NT2/D1 (cell line): ENCODE measurements at regions not wholly inside any gene's neighbourhood (a gene's known extent, or its start where the extent isn't known, plus 50 kb on each side); places are given as distances from the start of the nearest gene placed in this dataset.
"Not testable (repeated sequence)": the region's sequence is repeated elsewhere in the genome, so short reads cannot be mapped to it uniquely, and the experiment has no call there.

ENCODE experiments used
- DNase-seq: peaks from one replicate; pipeline ENCODE4 v3.0.0-alpha.2; 2011; ENCODE audit warnings: low read depth, low spot score
- H3K27me3 ChIP-seq: 2 replicates; pipeline ENCODE4 v1.6.0; 2011; ENCODE audit warnings: mild to moderate bottlenecking; ENCODE audit not compliant: insufficient read length, insufficient read depth
- H3K36me3 ChIP-seq: 2 replicates; pipeline ENCODE4 v1.6.1; 2011; ENCODE audit warnings: mild to moderate bottlenecking, low read length, mixed read lengths; ENCODE audit not compliant: insufficient read depth, insufficient read length
- H3K4me1 ChIP-seq: 2 replicates; pipeline ENCODE4 v1.5.1; 2011; ENCODE audit not compliant: insufficient read depth, insufficient read length
- H3K4me3 ChIP-seq: 2 replicates; pipeline ENCODE4 v1.5.1; 2011; ENCODE audit warnings: low read depth; ENCODE audit not compliant: insufficient read length
- H3K9ac ChIP-seq: 2 replicates; pipeline ENCODE4 v1.6.0; 2011; ENCODE audit warnings: low read depth; ENCODE audit not compliant: insufficient read length
- H3K9me3 ChIP-seq: 2 replicates; pipeline ENCODE4 v1.5.1; 2011; ENCODE audit warnings: mild to moderate bottlenecking, low read length; ENCODE audit not compliant: insufficient read depth
- SUZ12 ChIP-seq: IDR thresholded peaks from 2 replicates; pipeline ENCODE4 v1.6.1; 2011; ENCODE audit not compliant: insufficient read length, insufficient read depth; ENCODE audit errors: extremely low read depth
- YY1 ChIP-seq: IDR thresholded peaks from 2 replicates; pipeline ENCODE4 v1.6.1; 2011; ENCODE audit not compliant: insufficient read length, insufficient read depth
- ZNF274 ChIP-seq: IDR thresholded peaks from 2 replicates; pipeline ENCODE4 v1.6.1; 2011; ENCODE audit warnings: mild to moderate bottlenecking, low read depth, low read length

- Histone ChIP-seq H3K27me3 (no peaks in the 10 kb centered on the region), H3K9ac (no peak overlapping the region), H3K4me3 (no peak overlapping the region), H3K9me3 (no peaks in the 10 kb centered on the region), H3K36me3 (no peaks in the 10 kb centered on the region), H3K4me1 (peaks cover 5% of the 10 kb centered on the region)
- no peak for DNase-seq
- TF ChIP-seq ZNF274, result no peak
- TF ChIP-seq YY1, result no peak
- no peak for TF ChIP-seq SUZ12
Observed at GRCh38 chr12:131283191-131283861, 329.6 kb downstream of the ADGRD1 start.

DNA sequence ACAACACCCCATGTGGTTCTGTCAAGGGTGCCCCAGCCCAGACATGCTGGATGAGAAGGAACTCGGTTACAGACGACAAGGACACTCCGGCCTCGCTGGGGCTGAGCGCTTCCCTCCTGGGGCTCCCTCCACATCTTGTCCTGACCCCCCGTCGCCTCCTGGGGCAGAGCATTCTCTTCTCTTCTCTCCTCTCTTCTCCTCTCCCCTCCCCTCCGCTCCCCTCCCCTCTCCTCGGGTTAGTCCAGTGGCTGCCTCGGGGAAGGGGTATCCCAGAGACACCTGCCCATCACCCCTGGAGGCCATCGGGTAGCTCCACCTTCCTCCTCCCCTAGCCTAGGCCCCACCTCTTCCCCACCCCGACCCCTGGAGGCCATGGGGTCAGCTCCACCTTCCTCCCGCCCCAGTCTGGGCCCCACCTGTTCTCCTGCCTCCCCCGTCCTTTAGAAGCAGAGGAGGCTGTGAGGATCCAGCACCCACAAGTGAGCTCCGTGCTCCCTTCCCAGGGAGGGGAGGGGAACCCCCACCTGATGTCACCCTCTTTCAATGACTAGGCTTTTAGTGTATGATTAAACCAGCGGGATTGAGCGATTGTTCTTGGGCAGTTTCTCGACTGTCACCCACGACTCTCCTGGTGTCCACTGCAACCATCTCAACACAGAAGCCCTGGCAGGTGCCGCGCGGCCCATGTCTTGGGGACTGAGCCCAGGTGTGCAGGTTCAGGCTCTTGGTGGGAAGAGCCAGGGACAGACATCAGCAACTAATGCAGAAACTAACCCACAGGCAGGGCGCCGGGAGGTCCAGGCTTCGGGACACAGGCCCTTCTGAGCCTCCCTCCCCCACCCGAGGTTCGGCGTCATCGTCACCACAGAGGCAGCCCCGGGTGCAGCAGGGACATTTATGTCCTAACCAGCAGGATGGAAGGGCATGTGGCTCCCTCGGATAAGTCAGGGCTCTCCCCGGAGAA is 330.4 kb downstream of the ADGRD1 start:
- H3K36me3 ChIP-seq, H3K4me3 ChIP-seq, H3K9ac ChIP-seq, DNase-seq, H3K9me3 ChIP-seq, H3K27me3 ChIP-seq, H3K4me1 ChIP-seq: not testable (repeated sequence)

GRCh38 chr12:131284954-131285904 is 331.5 kb downstream of the ADGRD1 start:
- not testable (repeated sequence) for H3K9me3 ChIP-seq, DNase-seq, H3K9ac ChIP-seq, H3K4me3 ChIP-seq, H3K4me1 ChIP-seq, H3K27me3 ChIP-seq, H3K36me3 ChIP-seq

DNA sequence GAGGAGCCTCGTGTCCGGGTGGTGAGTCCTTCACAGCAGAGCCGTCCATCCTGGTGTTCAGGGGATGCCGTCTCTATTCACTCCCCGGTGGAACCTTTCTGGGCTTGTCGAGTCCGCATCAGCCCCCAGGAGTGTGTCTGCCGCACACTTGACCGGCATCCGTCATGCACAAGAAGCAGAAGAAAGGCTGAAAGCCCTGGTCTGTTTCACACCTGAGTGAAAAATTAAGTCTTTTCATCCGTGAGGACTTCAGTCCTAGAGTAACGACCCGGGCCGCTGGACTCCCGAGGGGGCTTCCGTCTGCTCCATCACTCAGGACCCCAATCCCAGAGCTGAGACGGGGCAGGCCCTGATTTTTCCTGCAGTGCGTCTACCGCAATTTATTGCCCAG is 332.2 kb downstream of the ADGRD1 start:
- H3K36me3 ChIP-seq, H3K9ac ChIP-seq, H3K27me3 ChIP-seq, H3K9me3 ChIP-seq, H3K4me3 ChIP-seq, DNase-seq, H3K4me1 ChIP-seq: not testable (repeated sequence)

DNA sequence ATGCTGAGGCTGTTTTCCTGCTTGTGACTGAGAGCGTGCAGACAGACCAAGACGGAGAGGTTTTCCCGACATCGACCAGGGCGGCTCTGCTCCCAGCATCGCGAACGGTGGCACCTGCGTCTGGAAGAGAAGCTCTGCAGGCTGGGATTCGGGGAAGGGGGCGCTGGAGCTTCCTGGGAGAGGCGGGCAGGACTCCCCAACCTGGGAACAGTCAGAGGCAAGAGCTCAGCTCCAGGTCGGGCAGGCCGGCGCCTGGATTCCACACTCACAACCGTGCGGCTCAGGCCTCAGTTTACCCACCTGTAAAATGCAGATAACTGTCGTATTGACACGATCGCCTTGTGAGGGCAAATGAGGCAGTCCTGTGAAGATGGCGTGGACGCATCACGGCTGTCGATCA is 332.6 kb downstream of the ADGRD1 start:
- not testable (repeated sequence) for H3K36me3 ChIP-seq, H3K9ac ChIP-seq, H3K9me3 ChIP-seq, DNase-seq, H3K4me3 ChIP-seq, H3K4me1 ChIP-seq, H3K27me3 ChIP-seq

GRCh38 chr12:131287015-131287937 is 333.6 kb downstream of the ADGRD1 start:
- Histone ChIP-seq H3K9ac (no peak overlapping the region), H3K27me3 (no peaks in the 10 kb centered on the region), H3K4me3 (no peak overlapping the region), H3K36me3 (no peaks in the 10 kb centered on the region), H3K9me3 (no peaks in the 10 kb centered on the region), H3K4me1 (no peaks in the 10 kb centered on the region)
- no peak for DNase-seq
- TF ChIP-seq YY1, result no peak
- no peak for TF ChIP-seq SUZ12
- no peak for TF ChIP-seq ZNF274
